Upper lobe of left lung (tissue), 6 donors: ENCODE measurements at regions not wholly inside any gene's neighbourhood (a gene's known extent, or its start where the extent isn't known, plus 50 kb on each side); places are given as distances from the start of the nearest gene placed in this dataset.

ENCODE experiments used
- ATAC-seq, 2 donors: fragments of 200-7000 bp; cut with Tn5 transposase; one replicate each; pipeline ENCODE4 v1.9.1; 2022; ENCODE audit warnings: mild to moderate bottlenecking in 2 of 2, moderate library complexity in 2 of 2; ENCODE audit not compliant: low FRiP score in 2 of 2
- DNase-seq, 2 donors: peaks; one replicate each; pipeline ENCODE4 v3.0.0-alpha.2; 2019 to 2020
- H3K27ac ChIP-seq, 4 donors: fragments of 200-600 bp; sonication (generic); one replicate each; pipeline ENCODE4 v1.5.1; 2016 to 2019
- H3K27me3 ChIP-seq, 4 donors: fragments of 200-600 bp; sonication (generic); one replicate each; pipeline ENCODE4 v1.5.1; 2017 to 2019
- H3K36me3 ChIP-seq, 4 donors: fragments of 200-600 bp; sonication (generic); one replicate each; pipeline ENCODE4 v1.5.1; 2016 to 2019
- H3K4me1 ChIP-seq, 4 donors: fragments of 200-600 bp; sonication (generic); one replicate each; pipeline ENCODE4 v1.5.1; 2018 to 2019
- H3K4me3 ChIP-seq, 4 donors: fragments of 200-600 bp; sonication (generic); one replicate each; pipeline ENCODE4 v1.5.1; 2017 to 2019; ENCODE audit warnings: mild to moderate bottlenecking in 2 of 4, moderate library complexity in 1 of 4
- H3K9me3 ChIP-seq, 4 donors: fragments of 200-600 bp; sonication (generic); one replicate each; pipeline ENCODE4 v1.5.1; 2018 to 2019
- CTCF ChIP-seq, 6 experiments: fragments of 450-650 bp in 4 of 6; fragments of 200-600 bp in 2 of 6; sonication (generic) in 2 of 6; IDR thresholded peaks; one replicate each; pipeline ENCODE4 v1.5.1; 2016 to 2019; ENCODE audit warnings: antibody characterized with exemption in 6 of 6
- EP300 ChIP-seq, 4 donors: sonication (generic); formaldehyde crosslinking; IDR thresholded peaks; one replicate each; pipeline ENCODE4 v1.5.1; 2017; ENCODE audit warnings: antibody characterized with exemption in 4 of 4, control low read depth in 2 of 4
- POLR2A ChIP-seq, 4 donors: fragments of 450-650 bp; IDR thresholded peaks; one replicate each; pipeline ENCODE4 v1.5.1; 2016 to 2017; ENCODE audit warnings: antibody characterized with exemption in 4 of 4, mild to moderate bottlenecking in 2 of 4
- POLR2AphosphoS5 ChIP-seq, 2 donors: sonication (generic); formaldehyde crosslinking; IDR thresholded peaks; one replicate each; pipeline ENCODE4 v1.5.1; 2017; ENCODE audit warnings: antibody characterized with exemption in 2 of 2
- WGBS, 2 donors: methylation state at CpG; one replicate each; pipeline ENCODE4 v1.1.5; 2017 to 2018; 5-methylcytosine and 5-hydroxymethylcytosine counted together
- donor health status: DM: no; HTN: no; CAD: no; lungs with moderate emphysema.
- donor health status: DM: no; HTN: yes; CAD: no; lungs with severe emphysema.

- Histone ChIP-seq H3K4me3 (no peak overlapping the region), H3K27me3 (no peaks in the 10 kb centered on the region), H3K27ac (no peak overlapping the region), H3K36me3 (no peaks in the 10 kb centered on the region), H3K4me1 (peaks cover 0 to 4% (median 0%) of the 10 kb centered on the region in 4 donors), H3K9me3 (no peaks in the 10 kb centered on the region)
- TF ChIP-seq CTCF (IDR thresholded peaks at IDR 0.05) (no peak), EP300 (IDR thresholded peaks at IDR 0.05) (no peak), POLR2AphosphoS5 (IDR thresholded peaks at IDR 0.05) (no peak), POLR2A (IDR thresholded peaks at IDR 0.05) (no peak)
- no peak for DNase-seq
- 81 to 84% methylated on average over 4 to 5 of the region's 5 CpGs for WGBS, 2 donors
- no peak for ATAC-seq
Measured at GRCh38 chr15:31801152-31801551, 229.2 kb upstream of the CHRNA7 start.

DNA sequence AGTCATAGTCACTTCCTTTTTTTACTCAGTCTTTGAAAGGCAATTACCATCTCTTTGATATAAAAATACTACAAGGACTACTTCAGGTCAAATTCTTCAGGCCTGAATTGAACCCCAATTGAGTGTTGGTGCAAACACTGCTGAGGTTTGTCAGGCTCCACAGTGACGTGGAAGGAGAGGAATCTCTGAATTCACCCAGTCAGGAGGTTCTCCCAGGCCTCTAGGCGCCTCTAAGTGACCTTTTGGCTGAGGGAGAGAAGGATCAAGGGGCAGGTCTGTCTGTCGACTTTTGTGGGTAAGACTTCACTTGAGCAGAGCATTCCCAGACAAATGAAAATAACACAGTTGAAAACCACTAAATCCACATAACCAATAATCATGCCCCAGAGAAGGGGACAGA lies 227.6 kb upstream of the CHRNA7 start:
- peak overlapping the region in 1 of 4 donors; percentile 3 for H3K27ac ChIP-seq
- no peak overlapping the region for H3K4me3 ChIP-seq
- 40 to 50% methylated on average over 3 of the region's 3 CpGs for WGBS, 2 donors
- no peak for DNase-seq
- H3K9me3 ChIP-seq = no peaks in the 10 kb centered on the region
- H3K36me3 ChIP-seq = no peaks in the 10 kb centered on the region
- no peak for TF ChIP-seq POLR2A (IDR thresholded peaks at IDR 0.05)
- no peak for TF ChIP-seq CTCF (IDR thresholded peaks at IDR 0.05)
- TF ChIP-seq POLR2AphosphoS5 (IDR thresholded peaks at IDR 0.05) = no peak
- TF ChIP-seq EP300 (IDR thresholded peaks at IDR 0.05) = no peak
- peaks cover 0 to 4% (median 0%) of the 10 kb centered on the region in 4 donors for H3K4me1 ChIP-seq
- H3K27me3 ChIP-seq = no peaks in the 10 kb centered on the region
- no peak for ATAC-seq

- TF ChIP-seq EP300 (IDR thresholded peaks at IDR 0.05) (no peak), CTCF (IDR thresholded peaks at IDR 0.05) (no peak), POLR2AphosphoS5 (IDR thresholded peaks at IDR 0.05) (no peak), POLR2A (IDR thresholded peaks at IDR 0.05) (no peak)
- Histone ChIP-seq H3K4me1 (peaks cover 0 to 4% (median 0%) of the 10 kb centered on the region in 4 donors), H3K9me3 (no peaks in the 10 kb centered on the region), H3K27ac (peak overlapping the region in 1 of 4 donors; percentile 3), H3K4me3 (no peak overlapping the region), H3K36me3 (no peaks in the 10 kb centered on the region), H3K27me3 (no peaks in the 10 kb centered on the region)
- DNase-seq (no peak), ATAC-seq (no peak)
- 81 to 92% methylated on average over 3 of the region's 3 CpGs for WGBS, 2 donors
Measured at GRCh38 chr15:31803388-31803884, 226.9 kb upstream of the CHRNA7 start.

GRCh38 chr15:31805090-31805662 lies 225.1 kb upstream of the CHRNA7 start:
- ATAC-seq (no peak), DNase-seq (no peak)
- no peak overlapping the region for H3K27ac ChIP-seq
- no peaks in the 10 kb centered on the region for H3K36me3 ChIP-seq
- H3K4me1 ChIP-seq = peaks cover 0 to 4% (median 0%) of the 10 kb centered on the region in 4 donors
- 78 to 82% methylated on average over 5 of the region's 5 CpGs for WGBS, 2 donors
- TF ChIP-seq CTCF (IDR thresholded peaks at IDR 0.05) (no peak), POLR2A (IDR thresholded peaks at IDR 0.05) (no peak), POLR2AphosphoS5 (IDR thresholded peaks at IDR 0.05) (no peak), EP300 (IDR thresholded peaks at IDR 0.05) (no peak)
- no peaks in the 10 kb centered on the region for H3K9me3 ChIP-seq
- H3K4me3 ChIP-seq = no peak overlapping the region
- no peaks in the 10 kb centered on the region for H3K27me3 ChIP-seq

DNA sequence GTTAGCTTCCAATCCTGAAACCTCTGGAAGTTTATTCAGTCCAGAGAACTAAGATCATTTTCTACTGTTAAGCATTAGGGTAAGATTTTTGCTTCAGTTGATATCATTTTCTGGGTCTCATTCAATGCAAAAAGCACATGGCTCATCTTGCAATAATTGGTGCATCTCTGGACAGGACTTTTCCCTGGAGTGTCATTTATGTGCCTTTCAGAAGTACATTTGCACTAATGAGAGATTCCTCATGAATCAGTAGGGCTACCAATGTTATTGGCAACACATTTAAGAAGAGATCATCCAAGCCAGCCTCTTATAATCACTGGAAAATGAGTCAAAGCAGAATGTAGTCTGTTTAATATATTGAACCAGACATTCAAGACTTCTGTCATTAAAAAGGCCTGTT lies 224.2 kb upstream of the CHRNA7 start:
- no peak for DNase-seq
- no peaks in the 10 kb centered on the region for H3K27me3 ChIP-seq
- TF ChIP-seq CTCF (IDR thresholded peaks at IDR 0.05) (no peak), POLR2AphosphoS5 (IDR thresholded peaks at IDR 0.05) (no peak), EP300 (IDR thresholded peaks at IDR 0.05) (no peak), POLR2A (IDR thresholded peaks at IDR 0.05) (no peak)
- peaks cover 0 to 2% (median 0%) of the 10 kb centered on the region in 4 donors for H3K4me1 ChIP-seq
- ATAC-seq = no peak
- no peaks in the 10 kb centered on the region for H3K36me3 ChIP-seq
- no peak overlapping the region for H3K4me3 ChIP-seq
- no peak overlapping the region for H3K27ac ChIP-seq
- no peaks in the 10 kb centered on the region for H3K9me3 ChIP-seq
